COLO829 (cell line): ENCODE measurements at regions not wholly inside any gene's neighbourhood (a gene's known extent, or its start where the extent isn't known, plus 50 kb on each side); places are given as distances from the start of the nearest gene placed in this dataset.

Experiments used
- DNase-seq: peaks from one replicate; pipeline ENCODE4 v3.0.0; 2012; ENCODE audit warnings: low spot score

DNA sequence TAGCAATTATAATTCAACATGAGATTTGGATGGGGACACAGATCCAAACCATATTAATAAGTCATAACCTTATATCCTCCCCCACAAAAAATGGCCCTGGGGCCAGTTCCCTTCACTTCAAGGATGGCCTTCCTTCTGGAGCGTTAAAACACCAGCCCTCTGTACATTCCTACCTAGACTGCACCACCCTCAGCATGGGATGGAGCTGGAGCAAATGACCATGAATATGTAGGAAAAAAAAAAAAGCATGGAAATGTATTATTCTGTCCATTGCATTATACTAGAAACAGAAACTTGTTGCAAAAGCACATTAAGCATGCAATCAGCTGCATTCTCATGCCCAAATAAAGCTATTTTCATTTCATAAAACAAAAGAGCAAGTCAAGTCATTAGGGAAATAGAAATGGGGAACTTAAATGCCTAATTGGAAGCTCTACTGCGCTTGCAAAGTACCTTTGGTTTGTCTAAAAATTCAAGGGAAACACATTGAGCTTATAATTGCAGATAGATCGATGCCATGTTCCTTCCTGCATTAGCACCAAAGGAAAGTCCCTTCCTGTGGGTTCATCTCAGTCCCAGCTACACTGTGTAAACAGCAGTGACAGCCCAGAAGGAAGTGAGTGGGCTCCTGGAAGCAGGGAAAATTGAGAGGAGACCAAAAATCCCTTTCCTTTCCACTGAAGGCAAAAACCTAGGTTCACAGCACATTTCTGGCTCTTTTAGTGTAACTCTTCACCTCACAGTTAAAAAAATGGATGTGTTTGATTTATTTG is 252.0 kb upstream of the KLHL29 start:
- no peak for DNase-seq

DNA sequence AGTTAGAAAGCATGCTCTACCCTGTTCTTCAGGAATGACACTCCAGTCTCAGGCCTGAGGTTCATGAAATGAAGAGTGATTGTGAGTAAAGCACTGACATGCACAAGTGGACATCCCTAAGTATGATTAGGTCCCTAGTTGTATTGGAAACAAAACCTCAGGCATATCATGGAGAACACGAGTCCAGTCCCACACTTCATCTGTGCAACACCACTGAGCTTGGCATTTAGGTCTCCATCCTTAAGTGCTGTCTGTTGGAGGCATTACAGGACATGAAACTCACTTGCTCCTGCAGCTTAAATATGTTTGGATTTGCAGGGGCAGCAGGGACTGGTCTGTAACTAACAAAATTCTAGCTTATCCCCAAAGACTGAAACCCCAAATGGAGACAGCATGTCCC is 250.3 kb upstream of the KLHL29 start:
- DNase-seq: no peak

DNA sequence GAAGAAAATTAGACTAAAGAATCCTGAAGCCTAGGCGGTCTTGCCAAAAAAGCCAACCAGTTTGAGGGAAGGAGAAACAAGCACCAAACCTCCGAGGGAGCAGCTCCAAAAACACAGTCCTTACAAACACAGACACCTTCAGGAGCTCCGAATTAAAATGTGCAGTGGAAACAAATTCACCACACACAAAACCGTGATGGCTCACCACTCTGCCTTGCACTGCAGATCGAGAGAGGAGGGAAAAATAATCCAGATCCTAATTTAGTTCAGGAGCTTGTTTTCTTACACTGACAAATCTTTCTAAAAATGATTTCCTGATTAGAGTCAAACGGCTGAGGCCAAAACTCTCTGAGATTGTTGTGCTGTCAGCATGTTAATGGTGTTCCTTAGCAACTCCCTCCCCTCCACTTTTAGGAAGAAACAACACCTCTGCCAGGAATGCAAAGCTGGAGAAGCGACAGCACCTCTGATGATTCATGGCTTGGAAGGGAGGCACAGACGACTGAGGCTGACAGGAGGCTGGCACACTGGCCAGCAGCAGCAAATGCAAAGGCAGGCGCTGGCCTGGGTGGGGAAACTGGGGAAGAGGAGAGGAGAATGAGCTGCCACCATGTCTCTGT is 249.4 kb upstream of the KLHL29 start:
- DNase-seq: no peak

DNA sequence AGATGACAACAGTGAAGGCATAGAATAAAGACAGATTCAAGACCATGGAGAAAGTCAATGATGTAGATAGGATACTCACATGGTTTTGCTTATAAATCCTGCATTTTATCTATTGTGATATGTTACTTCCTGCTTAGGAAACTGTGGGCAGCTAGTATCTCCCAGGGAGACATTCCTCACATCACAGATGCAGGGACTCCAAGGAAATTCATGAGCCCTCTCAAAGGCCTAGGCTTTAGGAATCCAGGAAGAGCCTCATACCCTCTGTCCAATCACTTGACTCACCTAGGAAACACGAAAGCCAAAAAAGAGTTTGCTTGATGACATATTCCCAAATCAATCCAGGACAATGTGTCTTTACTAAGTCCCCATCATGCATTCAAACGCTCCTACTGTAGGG is 247.8 kb upstream of the KLHL29 start:
- no peak for DNase-seq

DNA sequence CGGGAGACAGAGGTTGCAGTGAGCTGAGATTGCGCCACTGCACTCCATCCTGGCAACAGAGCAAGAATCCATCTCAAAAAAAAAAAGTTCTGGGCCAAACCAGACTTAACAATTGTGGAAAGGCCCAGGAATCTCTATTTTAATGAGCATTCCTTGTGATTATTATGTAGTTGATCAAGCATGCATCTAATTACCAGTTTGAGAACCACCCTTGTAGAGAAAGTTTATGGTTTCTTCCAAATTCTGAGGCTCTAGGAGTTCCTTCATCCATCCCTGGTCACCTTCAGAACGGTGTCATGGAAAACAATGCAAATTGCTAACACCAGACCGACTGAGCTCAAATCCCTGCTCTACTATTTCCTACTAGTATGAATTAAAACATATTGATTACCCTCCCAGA is 246.3 kb upstream of the KLHL29 start:
- no peak for DNase-seq

DNA sequence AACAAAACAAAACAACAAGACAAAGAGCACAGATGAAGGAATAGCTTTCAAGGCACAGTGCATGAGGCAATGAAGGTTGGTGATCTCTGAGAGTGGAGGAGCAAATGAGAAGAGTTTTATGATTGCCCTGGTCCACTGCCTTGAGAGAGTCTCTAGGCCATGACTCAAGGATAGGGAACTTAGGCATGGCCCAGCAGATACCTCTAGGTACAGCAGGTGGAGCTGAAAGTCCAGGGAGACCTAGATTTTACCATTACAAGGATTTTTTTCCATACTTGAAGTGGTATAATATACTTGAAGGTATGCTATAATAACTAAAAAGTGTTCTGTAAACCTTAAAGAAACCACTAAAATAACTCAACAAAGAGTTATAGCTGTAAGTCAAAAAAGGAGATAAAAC is 239.5 kb upstream of the KLHL29 start:
- no peak for DNase-seq

DNA sequence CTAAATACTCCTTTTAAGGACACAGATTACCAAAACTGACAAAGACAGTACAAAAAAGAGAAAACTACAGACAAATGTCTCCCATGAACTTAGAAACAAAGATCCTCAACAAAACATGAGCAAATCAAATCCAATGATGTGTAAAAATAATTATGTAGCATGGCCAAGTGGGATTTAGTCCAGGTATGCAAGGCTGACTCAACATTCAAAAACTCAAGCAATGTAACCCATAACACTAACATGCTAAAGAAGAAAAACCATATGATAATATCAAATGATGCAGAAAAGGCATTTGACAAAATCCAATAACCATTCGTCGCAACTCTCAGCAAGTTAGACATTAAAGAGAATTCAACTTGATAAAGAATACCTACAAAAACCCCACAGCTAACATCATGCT is 239.0 kb upstream of the KLHL29 start:
- no peak for DNase-seq

DNA sequence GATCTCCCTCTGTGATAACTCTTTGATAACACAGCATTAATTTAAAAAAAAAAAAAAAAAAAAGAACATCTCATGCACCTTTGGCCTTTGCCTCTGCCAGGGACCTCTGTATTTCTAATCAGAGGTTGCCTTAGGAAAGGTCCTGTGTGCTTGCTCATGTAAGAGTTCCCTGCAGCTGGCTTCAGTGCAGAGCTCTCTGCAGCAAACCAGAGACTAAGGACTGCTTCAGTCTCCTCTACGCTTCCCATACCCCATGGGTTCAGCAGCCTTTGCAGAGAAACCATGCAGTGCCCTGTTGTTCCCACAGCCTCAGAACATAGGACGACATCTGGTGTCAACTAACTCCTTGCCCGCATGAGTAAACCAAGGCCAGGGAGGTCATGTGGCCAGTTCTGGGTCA is 236.6 kb upstream of the KLHL29 start:
- DNase-seq: no peak

DNA sequence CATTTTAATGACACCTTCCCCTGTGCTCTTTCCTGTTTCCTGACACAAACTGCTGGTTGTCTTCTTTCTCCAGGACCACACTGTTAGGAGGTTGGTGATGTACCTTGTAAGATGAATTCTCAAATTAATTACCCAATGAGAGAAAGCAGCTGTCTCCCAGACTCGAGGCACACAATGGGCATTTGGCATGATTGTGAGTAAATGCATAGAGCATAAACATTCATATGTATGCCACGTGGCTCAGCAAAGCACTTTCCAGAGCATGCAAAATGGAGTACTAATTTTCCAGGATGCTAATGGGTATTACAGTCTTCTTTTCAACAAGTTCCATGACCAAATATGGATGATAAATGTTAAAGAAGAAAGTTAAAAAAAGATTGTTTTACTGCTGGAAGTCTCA is 235.2 kb upstream of the KLHL29 start:
- no peak for DNase-seq

DNA sequence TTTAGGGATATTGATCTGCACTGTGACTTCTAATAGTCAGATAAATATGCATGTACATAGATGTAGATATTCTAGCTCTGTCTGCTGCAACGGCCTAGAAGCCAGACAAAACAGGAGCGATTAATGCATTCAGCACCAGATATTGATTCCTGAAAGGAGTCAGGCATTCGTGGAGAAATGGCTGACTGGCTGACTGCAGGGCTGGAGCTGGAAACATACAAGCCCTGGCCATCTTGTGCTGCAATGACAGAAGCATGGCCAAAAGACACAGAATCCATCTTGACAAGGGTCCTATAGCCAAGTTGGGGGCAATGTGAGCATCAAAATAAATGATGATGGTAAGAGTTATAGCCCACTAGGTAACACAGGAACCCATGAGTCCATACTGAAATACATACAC is 231.5 kb upstream of the KLHL29 start:
- DNase-seq: no peak

DNA sequence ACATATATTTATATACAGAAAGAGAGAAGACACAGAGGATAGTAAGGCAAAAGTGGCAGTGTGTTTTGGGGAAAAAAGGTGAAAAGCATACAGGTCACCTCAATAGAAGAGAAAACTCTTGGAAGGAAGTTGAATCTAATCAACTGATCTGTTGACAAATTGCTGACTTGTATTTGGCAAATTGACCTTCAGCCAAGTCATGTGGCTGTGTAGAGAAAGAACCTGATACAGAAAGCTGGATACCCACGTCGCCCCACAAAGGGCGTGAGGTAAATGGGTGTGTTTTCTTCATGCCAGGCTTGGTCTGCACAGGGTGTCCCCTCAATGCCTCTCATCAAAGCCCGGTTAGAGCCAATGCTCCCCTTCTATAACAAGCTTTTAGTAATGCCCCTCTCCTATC is 230.0 kb upstream of the KLHL29 start:
- DNase-seq: no peak

DNA sequence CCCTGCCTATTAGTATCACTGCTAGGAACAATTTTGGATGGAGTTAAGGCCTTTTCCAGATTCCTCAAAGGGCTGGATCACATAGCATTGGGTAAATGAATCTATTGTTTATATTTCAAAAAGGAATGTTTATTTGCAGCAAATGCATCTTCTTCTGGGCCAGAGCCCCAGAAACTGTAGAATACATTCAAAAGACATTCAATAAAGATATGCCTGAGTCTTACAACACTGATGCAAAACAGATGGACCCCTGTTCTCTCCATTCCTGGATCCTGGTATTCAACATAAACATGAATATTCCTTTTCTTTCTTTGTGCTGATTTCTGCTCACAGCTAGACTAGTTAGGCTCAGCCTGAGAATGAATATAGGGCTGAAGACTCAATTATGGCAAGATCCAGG is 227.2 kb upstream of the KLHL29 start:
- peak; percentile 33 for DNase-seq

DNA sequence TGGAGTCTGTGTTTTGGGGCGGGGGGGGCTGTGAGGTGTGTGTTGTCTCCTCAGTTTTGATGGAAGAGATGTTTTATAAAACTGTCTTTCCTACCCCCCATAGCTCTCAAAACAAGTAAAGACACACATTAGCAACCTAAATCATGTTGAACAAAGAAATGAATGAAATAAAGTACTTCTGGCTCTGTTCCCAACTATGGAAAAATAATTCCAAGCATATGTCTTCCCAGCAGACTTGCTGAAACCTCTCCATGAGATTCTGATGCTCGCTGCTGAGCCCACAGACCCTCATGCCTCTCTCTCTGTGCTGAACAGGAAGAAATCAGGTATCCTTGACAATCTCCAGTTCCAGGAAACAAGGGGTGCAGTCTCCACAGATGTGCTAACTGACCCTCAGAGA is 226.7 kb upstream of the KLHL29 start:
- DNase-seq: no peak

DNA sequence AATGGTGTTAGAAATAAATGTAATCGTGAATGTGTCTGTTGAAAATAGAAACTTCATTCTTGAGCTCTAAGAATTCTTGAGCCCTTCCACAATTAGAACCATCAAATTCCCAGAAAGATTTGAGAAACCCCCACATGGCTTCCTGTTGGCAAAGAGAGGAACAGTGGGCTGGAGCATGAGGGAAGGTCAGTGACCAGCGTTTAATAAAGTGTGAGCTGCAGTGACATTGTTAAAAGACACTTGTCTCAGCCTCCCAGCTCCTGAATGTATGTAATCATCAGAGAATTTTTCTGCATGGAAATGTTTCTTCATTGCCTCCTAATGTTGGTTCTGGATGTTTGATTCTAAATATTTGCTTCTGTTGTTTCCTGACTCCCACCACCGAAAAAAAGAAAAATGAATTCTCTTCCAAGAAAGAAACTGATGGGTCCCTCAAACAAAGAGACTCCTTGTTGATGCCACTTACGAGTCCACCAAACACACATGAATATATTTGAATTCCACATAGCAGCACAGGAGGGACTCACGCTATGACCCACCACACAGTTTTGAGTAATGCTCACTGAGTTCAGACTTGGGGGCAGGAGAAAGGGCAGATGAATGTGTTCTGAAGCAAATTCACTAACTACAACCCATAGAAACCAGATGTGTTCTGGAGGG is 225.1 kb upstream of the KLHL29 start:
- peak; percentile 57 for DNase-seq

DNA sequence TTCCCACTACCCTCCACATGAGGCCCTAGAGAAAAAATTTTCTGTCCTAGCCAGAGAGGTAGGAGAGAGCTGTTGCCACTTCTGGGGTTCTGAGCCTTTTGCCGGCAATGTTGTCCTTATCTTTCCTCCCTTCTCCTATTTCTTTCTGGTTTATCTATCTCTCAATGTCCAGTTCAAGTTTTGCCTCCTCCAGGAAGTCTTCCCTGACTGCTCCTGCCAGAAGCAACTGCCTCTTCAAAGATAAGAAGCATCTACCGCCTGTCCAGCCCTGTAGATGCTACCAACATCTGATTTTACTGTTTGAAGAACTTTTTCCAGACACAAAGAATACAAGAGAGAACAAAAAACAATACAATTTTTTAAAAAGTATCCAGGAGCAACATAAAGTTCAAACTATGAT is 220.8 kb upstream of the KLHL29 start:
- no peak for DNase-seq

DNA sequence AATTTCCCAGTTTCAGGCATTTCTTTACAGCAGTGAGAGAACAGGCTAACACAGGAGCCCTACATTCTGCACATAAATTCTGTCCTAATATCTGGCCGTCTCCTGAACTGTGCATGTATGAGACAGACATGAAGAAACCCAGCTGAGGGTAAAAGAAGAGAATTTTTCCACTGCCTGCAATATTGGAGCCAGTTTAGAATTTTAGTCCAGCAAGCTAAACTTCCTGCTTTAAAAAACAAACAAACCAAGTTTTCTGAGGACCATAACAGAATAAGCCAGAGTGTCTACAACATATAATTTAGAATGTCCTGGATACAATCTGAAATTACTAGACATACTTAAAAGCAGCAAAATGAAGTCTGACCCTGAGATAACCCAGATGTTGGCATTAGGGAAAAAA is 215.1 kb upstream of the KLHL29 start:
- DNase-seq: no peak

DNA sequence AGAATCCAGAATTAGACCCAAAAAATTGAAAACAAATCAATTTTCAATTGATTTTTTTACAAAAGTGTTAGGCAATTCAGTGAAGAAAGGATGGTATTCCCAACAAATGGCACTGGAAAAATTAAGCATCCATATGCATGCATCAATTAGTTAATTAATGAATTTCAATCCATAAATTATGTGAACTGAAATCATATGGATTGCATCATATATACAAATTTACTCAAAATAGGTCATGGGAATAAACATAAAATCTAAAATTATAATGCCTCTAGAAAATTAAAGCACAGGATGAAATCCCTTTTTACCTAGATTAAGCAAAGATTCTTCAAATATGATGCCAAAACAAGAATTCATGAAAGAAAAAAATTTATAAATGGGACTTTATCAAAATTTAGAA is 213.9 kb upstream of the KLHL29 start:
- no peak for DNase-seq

DNA sequence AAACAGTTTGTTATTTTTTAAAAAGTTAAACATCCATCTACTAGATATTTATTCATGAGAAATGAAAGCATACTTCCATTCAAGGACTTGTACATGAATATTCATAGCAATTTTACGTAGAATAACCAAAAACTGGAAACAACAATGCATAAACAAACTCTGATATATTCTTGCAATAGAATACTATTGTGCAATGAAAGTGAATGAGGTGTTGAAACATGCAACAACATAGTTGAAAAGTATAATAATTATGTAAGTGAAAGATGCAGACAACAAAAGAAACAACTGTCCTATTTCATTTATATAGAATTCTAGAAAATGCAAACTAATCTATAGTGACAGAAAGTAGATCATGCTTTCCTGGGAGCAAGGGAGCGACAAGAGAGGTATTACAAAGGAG is 206.6 kb upstream of the KLHL29 start:
- DNase-seq: no peak

DNA sequence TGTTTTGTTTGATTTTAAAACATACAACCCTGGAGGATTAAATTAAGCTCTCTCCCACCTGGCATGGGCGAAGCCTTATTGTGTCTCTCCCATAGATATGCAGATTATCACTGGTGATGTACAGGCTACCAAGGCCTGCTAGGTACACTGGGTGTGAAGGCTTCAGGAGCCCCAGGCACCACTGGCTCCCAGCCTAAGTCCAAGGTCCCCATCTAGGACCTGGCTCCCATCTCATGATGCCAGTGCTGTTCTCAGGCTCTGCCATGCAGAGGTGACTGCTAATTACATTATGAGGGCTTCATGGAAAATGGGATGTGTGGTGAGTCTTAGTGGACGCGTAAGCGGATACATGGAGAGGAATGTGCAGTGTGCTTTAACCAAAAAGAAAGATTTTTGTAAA is 201.2 kb upstream of the KLHL29 start:
- DNase-seq: no peak

DNA sequence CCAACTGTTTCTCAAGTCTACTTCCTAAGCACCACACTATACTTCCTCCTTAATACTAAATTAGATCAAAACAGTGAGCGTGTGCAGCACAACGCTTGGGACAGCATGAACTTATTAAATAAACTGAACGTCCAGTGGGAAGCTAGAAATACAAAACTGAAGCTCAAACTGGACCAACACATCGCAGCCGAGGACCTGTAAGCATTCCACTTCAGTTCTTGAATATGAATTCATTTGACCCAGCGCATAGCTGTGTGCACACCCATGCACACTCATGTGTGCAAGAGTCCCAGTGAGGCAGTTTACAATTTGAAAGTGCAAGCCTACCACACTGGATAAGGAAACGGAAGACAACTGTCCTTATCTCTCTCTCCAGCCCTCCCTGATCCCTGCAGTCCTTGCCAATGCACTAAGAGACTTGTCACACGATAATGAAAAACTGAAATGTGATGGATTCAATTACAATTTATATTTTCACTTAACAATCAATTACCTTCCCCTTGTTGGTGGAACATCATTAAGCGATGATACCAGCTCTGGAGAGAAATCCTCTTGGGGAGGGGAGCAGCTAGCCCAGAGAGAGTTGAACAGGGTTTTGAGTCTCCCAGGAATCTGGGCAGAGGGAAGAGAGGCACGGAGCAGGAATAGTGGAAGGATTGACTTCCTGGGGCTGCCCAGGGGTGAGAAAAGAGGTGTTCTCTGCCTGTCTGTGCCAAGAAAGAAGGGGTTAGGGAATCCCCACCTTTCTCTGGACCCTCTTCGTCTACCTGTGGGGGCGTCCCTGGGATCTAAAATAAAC is 186.5 kb upstream of the KLHL29 start:
- DNase-seq: no peak

DNA sequence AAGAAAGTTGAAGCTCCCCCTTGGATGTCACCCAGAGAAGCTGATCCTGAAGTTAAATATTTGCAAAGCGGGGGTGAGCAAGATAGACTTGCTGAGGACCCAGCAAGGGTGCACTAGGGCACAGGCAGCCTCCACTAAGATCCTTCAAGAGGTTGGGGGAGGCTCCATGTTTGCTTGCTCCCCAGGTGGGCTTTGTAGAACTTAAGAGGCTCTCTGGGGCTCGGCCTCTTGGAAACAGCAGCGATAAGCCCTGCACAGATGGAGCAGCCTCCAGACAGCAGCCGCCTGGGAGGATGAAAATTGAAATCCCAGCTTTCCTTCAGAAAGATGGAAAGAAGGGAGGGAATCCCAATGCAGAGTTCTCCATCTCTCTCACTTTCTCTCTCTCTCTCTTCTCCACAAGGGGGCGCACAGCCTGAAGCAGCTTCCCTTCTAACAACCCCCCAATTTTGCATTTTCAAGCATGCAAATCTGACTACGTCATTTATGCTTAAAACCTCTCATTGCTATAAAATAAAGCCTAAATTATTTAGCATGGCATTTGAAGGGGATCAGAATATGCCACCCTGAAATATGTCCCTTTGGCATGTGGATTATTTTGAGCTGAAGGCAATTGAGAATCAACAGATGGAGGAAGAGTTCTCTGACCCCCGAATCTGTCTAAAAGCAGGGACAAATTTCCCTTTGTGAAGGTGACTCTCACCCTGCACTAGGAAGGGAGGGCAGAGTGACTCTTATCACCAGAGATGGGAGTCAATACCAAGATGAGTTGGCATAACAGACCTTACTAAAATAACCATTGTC is 185.7 kb upstream of the KLHL29 start:
- DNase-seq: no peak
